Heart left ventricle (tissue), 16 donors: ENCODE measurements at regions not wholly inside any gene's neighbourhood (a gene's known extent, or its start where the extent isn't known, plus 50 kb on each side); places are given as distances from the start of the nearest gene placed in this dataset.

Experiments used
- ATAC-seq, 4 donors: fragments of 200-7000 bp; cut with Tn5 transposase; one replicate each; pipeline ENCODE4 v1.9.1; 2020 to 2022; ENCODE audit warnings: moderate library complexity in 4 of 4, mild to moderate bottlenecking in 3 of 4, moderate number of reproducible peaks in 1 of 4
- DNase-seq, 5 donors: peaks; one replicate each; pipeline ENCODE4 v3.0.0-alpha.2; 2020
- H3K27ac ChIP-seq, 12 donors: fragments of 200-600 bp; sonication (generic) in 4 of 12; one replicate each; pipeline versions ENCODE4 v1.5.0 to v1.8.0; 2016 to 2022; ENCODE audit warnings: mild to moderate bottlenecking in 2 of 12
- H3K27me3 ChIP-seq, 9 donors: fragments of 200-600 bp; sonication (generic) in 2 of 9; one replicate each; pipeline versions ENCODE4 v1.5.1 to v1.8.0; 2016 to 2022; ENCODE audit warnings: mild to moderate bottlenecking in 3 of 9
- H3K36me3 ChIP-seq, 9 donors: fragments of 200-600 bp; sonication (generic) in 2 of 9; one replicate each; pipeline versions ENCODE4 v1.5.0 to v1.8.0; 2018 to 2022; ENCODE audit warnings: mild to moderate bottlenecking in 2 of 9
- H3K4me1 ChIP-seq, 12 donors: fragments of 200-600 bp; sonication (generic) in 4 of 12; one replicate each; pipeline versions ENCODE4 v1.5.0 to v1.8.0; 2016 to 2022; ENCODE audit warnings: mild to moderate bottlenecking in 3 of 12
- H3K4me3 ChIP-seq, 12 donors: fragments of 200-600 bp; sonication (generic) in 4 of 12; one replicate each; pipeline versions ENCODE4 v1.5.0 to v1.8.0; 2017 to 2022; ENCODE audit warnings: mild to moderate bottlenecking in 9 of 12, moderate library complexity in 4 of 12
- H3K9me3 ChIP-seq, 12 donors: fragments of 200-600 bp; sonication (generic) in 4 of 12; one replicate each; pipeline versions ENCODE4 v1.5.0 to v1.8.0; 2016 to 2022; ENCODE audit warnings: mild to moderate bottlenecking in 1 of 12
- POLR2A ChIP-seq, 2 donors: fragments of 450-650 bp; IDR thresholded peaks; one replicate each; pipeline ENCODE4 v1.6.1; 2017; ENCODE audit warnings: antibody characterized with exemption in 2 of 2, mild to moderate bottlenecking in 2 of 2, moderate library complexity in 2 of 2
- WGBS, 4 donors: extraction: QIAGEN DNeasy Blood & Tissue Kit in 2 of 4; methylation state at CpG; one replicate each; pipeline versions ENCODE4 v1.1.5 to v1.1.7; 2013 to 2018; 5-methylcytosine and 5-hydroxymethylcytosine counted together
- intact Hi-C, 10 donors: fragments of 100-400 bp; cut with DNase I; formaldehyde crosslinking; loops; one replicate each; pipeline versions ENCODE4 v1.11.1 to v1.14.2; 2022
- TF ChIP-seq, protein P1 (sequence below), 12 donors: fragments of 200-600 bp; sonication (generic) in 4 of 12; IDR thresholded peaks; one replicate each; pipeline versions ENCODE4 v1.5.0 to v1.8.0; 2018 to 2022; ENCODE audit warnings: antibody characterized with exemption in 12 of 12, mild to moderate bottlenecking in 5 of 12
- donor health status: ischemic (EF 13 %, LVEDD 7.1; RV severe dilation, severe dysfunction).
- donor health status: healthy with polysubstance abuse.
- donor health status: DM: no; HTN: yes; CAD: no.
- donor health status: DM: no; HTN: no; CAD: no.
- donor health status: ischemic (EF 25% LVEDD 6.9; RV normal size, moderate dysfunction).
- donor health status: ischemic (EF 25% LVEDD 5.7; RV mildly dilated, moderate dysfunction).
- donor health status: healthy.
- donor health status: DM: yes; HTN: yes; CAD: no.
- donor health status: ischemic (EF 35%, LVEDD 5.7; RV mildly dilated, moderate dysfunction).
- donor health status: nonischemic (EF 11% LVEDD 7.7; RV severe dilation, severe dysfunction).
- donor health status: DM: yes; HTN: yes; CAD: no.
- donor health status: PGD.
- donor health status: ischemic (EF 29% LVEDD 5.4; RV normal size, mild dysfunction).
- donor health status: nonischemic (EF 23%, LVEDD 6.1; RV moderate dilation, normal function).

GRCh38 chr2:204201507-204201906 is 264.9 kb downstream of the ICOS start:
- Histone ChIP-seq H3K27ac (no peak overlapping the region), H3K27me3 (peaks cover 0 to 8% (median 0%) of the 10 kb centered on the region in 9 donors), H3K9me3 (no peaks in the 10 kb centered on the region), H3K4me3 (no peak overlapping the region), H3K4me1 (no peaks in the 10 kb centered on the region), H3K36me3 (no peaks in the 10 kb centered on the region)
- no peak for DNase-seq
- WGBS, 4 donors, result 91 to 96% (median 93%) methylated on average over 2 of the region's 2 CpGs
- intact Hi-C loops, result no loop called here
- no peak for ATAC-seq
- no peak for TF ChIP-seq POLR2A (IDR thresholded peaks at IDR 0.05)
- TF ChIP-seq, protein P1, sequence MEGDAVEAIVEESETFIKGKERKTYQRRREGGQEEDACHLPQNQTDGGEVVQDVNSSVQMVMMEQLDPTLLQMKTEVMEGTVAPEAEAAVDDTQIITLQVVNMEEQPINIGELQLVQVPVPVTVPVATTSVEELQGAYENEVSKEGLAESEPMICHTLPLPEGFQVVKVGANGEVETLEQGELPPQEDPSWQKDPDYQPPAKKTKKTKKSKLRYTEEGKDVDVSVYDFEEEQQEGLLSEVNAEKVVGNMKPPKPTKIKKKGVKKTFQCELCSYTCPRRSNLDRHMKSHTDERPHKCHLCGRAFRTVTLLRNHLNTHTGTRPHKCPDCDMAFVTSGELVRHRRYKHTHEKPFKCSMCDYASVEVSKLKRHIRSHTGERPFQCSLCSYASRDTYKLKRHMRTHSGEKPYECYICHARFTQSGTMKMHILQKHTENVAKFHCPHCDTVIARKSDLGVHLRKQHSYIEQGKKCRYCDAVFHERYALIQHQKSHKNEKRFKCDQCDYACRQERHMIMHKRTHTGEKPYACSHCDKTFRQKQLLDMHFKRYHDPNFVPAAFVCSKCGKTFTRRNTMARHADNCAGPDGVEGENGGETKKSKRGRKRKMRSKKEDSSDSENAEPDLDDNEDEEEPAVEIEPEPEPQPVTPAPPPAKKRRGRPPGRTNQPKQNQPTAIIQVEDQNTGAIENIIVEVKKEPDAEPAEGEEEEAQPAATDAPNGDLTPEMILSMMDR (IDR thresholded peaks at IDR 0.05), result no peak

- WGBS, 4 donors, result 85 to 95% (median 89%) methylated on average over 1 of the region's 1 CpG
- TF ChIP-seq POLR2A (IDR thresholded peaks at IDR 0.05), result no peak
- TF ChIP-seq, protein P1 (IDR thresholded peaks at IDR 0.05), result no peak
Measured at GRCh38 chr2:204202253-204202652, 265.7 kb downstream of the ICOS start.

DNA sequence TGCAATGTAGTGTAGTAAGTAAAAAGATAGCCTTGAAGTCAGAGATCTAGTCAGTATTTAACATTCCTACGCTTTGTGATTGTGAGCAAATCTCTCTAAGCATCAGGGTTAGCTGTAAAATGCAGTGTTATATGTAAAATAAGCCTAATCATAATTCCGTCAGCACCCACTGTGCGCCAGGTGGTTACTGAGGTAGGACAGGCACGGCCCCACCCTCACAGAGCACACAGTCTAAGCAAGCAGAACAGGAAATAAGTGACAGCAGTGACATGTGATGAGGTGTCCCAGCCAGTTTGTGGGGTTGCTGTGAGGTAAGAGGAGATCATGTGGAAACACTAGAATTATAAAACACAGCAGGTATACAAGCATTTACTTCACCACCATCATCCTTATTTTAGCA is 267.1 kb downstream of the ICOS start:
- Histone ChIP-seq H3K4me3 (no peak overlapping the region), H3K27ac (no peak overlapping the region), H3K27me3 (peaks cover 0 to 8% (median 0%) of the 10 kb centered on the region in 9 donors), H3K36me3 (no peaks in the 10 kb centered on the region), H3K9me3 (no peaks in the 10 kb centered on the region), H3K4me1 (no peaks in the 10 kb centered on the region)
- ATAC-seq (no peak), DNase-seq (no peak)
- 83 to 94% (median 87%) methylated on average over 4 of the region's 4 CpGs for WGBS, 4 donors
- intact Hi-C loops, result no loop called here
- TF ChIP-seq POLR2A (IDR thresholded peaks at IDR 0.05), result no peak
- TF ChIP-seq, protein P1 (IDR thresholded peaks at IDR 0.05), result no peak

More at GRCh38 chr2:204202253-204202652, 265.7 kb downstream of the ICOS start:
- H3K27me3 ChIP-seq, result peaks cover 0 to 8% (median 0%) of the 10 kb centered on the region in 9 donors
- no peak overlapping the region for H3K4me3 ChIP-seq
- DNase-seq (no peak), ATAC-seq (no peak)
- H3K36me3 ChIP-seq, result no peaks in the 10 kb centered on the region
- intact Hi-C loops, result no loop called here
- H3K27ac ChIP-seq, result no peak overlapping the region
- no peaks in the 10 kb centered on the region for H3K4me1 ChIP-seq
- no peaks in the 10 kb centered on the region for H3K9me3 ChIP-seq

DNA sequence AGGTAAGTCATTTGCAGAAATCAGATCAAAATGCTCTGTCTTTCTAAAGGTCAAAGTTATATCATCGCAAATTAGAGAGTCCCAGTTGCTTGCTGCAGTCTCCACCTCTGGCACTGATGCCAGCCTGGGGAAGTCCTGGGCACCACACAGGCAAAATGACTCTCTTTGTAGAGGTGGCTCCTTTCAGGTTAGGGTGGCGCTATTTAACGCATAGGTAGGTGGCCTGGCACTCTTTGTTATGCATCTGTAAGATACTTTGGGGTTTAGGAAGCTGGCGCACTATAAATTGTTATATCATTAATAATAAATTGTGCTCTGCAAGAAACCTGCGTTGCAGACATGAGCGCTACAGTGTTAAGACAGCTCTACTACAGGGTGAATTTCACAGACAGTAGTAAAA is 268.5 kb downstream of the ICOS start:
- intact Hi-C loops, result no loop called here
- no peaks in the 10 kb centered on the region for H3K36me3 ChIP-seq

More for the DNA sequence above, 268.5 kb downstream of the ICOS start:
- Histone ChIP-seq H3K4me3 (no peak overlapping the region), H3K4me1 (no peaks in the 10 kb centered on the region), H3K9me3 (no peaks in the 10 kb centered on the region), H3K27ac (no peak overlapping the region), H3K27me3 (peaks cover 0 to 8% (median 0%) of the 10 kb centered on the region in 9 donors)
- DNase-seq (no peak), ATAC-seq (no peak)
- 66 to 74% (median 68%) methylated on average over 6 of the region's 6 CpGs for WGBS, 4 donors
- TF ChIP-seq, protein P1 (IDR thresholded peaks at IDR 0.05), result no peak
